HG03280 (cell line): ENCODE measurements at regions not wholly inside any gene's neighbourhood (a gene's known extent, or its start where the extent isn't known, plus 50 kb on each side); places are given as distances from the start of the nearest gene placed in this dataset.
"Not testable (repeated sequence)": the region's sequence is repeated elsewhere in the genome, so short reads cannot be mapped to it uniquely, and the experiment has no call there.

ENCODE experiments used
- ATAC-seq: cut with Tn5 transposase; IDR thresholded peaks from one replicate; pipeline ENCODE4 v1.9.1; 2021; ENCODE audit warnings: mild to moderate bottlenecking, moderate library complexity; ENCODE audit not compliant: unreplicated experiment

- ATAC-seq, result no peak
These were observed 144.9 kb upstream of the MAD2L1 start for GRCh38 chr4:120211408-120212015.

DNA sequence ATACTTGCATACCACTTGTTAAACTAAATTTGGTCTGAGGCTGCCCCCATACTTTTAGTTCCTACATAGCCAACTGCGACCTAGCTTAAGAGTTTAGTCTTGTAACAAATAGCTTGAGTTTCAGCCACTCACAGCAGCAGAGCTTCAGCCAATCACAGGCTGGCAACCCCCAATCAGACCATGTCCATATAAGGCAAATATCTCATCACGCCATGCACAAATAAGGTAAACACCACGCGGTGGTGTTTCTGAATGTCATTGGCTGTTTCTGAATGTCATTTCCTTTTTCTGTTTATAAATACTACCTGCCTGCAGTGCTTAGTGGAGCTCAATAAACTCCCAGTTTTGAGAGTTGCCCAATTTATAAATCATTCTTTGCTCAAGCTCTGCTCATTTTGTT is 143.1 kb upstream of the MAD2L1 start:
- no peak for ATAC-seq

- ATAC-seq, result no peak
These were observed 140.4 kb upstream of the MAD2L1 start for GRCh38 chr4:120207021-120207420.

GRCh38 chr4:120202222-120202621 is 135.6 kb upstream of the MAD2L1 start:
- no peak for ATAC-seq

DNA sequence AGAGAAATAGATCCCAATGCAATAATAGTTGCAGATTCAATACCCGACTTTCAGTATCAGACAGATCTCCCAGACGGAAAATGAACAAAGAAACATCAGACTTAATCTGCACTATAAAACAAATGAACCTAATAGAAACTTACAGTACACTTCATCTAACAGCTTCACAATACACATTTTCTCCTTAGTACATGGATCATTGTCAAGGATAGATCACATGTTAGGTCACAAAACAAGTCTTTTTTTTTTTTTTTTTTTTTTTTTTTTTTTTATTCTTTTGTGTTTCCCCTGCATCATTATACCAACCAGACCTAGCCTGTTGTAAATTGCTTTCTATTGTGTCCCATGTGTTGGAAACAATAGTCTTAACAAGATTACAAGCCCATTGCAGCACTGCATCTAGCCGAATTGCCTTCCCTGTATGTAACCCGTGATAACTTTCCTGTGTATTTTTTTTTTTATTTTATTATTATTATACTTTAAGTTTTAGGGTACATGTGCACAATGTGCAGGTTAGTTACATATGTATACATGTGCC is 134.0 kb upstream of the MAD2L1 start:
- ATAC-seq, result not testable (repeated sequence)

DNA sequence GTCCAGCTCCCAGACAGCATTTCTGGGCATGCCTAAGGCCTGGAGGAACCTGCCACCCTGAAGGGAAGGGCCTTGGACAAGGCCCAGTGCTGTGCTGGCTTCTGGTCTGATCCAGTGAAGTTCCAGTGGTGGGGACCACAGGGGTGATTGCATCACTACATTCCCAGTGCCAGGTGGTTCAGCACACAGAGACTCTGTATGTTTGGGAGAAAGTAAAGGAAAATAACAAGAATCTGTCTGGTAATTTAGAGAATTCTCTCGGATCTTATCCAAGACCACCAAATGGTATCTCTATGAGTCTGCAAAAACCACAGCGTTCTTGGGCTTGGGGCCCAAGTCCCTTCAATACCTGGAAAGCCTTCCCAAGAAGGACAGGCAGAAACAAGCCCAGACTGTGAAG is 131.8 kb upstream of the MAD2L1 start:
- ATAC-seq, result no peak

DNA sequence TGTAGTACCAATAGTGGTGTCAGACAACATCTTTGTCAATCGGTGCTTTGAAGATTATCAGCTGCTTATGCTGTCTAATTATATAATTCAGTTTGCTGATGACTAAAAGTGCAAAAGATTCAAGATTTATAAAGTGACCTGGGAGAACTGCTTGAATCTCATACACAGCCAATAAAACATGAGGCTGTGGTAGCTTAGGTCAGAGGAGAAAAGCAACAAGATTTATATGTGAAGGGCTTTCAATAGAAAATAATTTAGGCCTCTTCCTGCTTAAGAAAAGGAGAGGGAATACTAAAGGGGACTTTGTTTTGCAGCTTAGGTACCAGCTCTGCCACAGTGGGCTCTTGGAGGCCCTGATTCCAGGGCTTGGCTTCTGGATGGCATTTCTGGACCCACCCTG is 111.0 kb upstream of the MAD2L1 start:
- ATAC-seq, result no peak

GRCh38 chr4:120175272-120175671 is 108.6 kb upstream of the MAD2L1 start:
- no peak for ATAC-seq

DNA sequence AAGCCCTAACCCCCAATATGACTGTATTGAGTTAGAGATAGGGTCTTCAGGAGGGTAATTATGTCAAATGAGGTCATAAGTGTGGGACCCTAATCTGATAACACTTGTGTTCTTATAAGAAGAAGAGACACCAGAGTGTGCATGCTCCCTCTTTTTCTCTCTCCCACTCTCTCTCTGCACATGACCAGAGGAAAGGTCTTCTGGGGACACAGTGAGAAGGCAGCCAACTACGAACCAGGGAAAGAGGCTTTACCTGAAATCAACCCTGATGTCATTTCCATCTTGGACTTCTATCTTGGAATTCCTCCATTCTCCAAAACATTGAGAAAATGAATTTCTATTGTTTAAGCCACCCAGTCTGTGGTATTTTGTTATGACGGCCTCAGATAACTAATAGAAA is 97.2 kb upstream of the MAD2L1 start:
- ATAC-seq, result no peak

GRCh38 chr4:120158841-120159463 is 92.3 kb upstream of the MAD2L1 start:
- ATAC-seq, result no peak

GRCh38 chr4:120158046-120158445 is 91.4 kb upstream of the MAD2L1 start:
- ATAC-seq, result no peak

GRCh38 chr4:120156120-120156718 is 89.6 kb upstream of the MAD2L1 start:
- ATAC-seq, result no peak

- ATAC-seq, result no peak
These were observed 88.6 kb upstream of the MAD2L1 start for GRCh38 chr4:120155287-120155686.

- ATAC-seq, result no peak
These were observed 78.0 kb upstream of the MAD2L1 start for GRCh38 chr4:120144634-120145033.

- no peak for ATAC-seq
These were observed 77.4 kb upstream of the MAD2L1 start for GRCh38 chr4:120144041-120144440.

GRCh38 chr4:120139392-120139791 is 72.7 kb upstream of the MAD2L1 start:
- ATAC-seq, result no peak

DNA sequence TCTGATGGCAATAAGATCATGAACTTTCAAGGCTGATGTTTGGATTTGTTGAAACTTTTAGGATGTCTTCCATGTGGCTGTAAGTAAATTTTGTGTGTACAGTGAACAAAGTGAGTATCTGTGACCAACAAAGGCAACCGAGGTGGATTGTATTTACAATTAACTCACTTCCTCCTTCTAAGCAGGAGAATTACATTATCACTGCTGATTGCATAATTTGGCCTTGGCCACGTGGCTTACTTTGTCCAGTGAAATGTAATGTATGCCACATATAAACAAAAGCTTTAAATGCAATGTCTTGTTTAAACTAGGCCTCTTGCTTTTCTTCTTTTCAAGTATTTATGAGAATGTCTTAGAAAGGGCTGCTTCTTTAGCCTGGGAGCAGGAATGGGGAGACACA is 66.3 kb upstream of the MAD2L1 start:
- no peak for ATAC-seq

GRCh38 chr4:120130786-120131185 is 64.1 kb upstream of the MAD2L1 start:
- no peak for ATAC-seq
